MM.1S (cell line): ENCODE measurements at regions not wholly inside any gene's neighbourhood (a gene's known extent, or its start where the extent isn't known, plus 50 kb on each side); places are given as distances from the start of the nearest gene placed in this dataset.

ENCODE experiments used
- DNase-seq: peaks from one replicate; pipeline ENCODE4 v3.0.0-alpha.2; 2015
- H2AFZ ChIP-seq: fragments of 300-600 bp; sonication (generic); 2 replicates; pipeline ENCODE4 v1.6.0; 2016; ENCODE audit warnings: antibody characterized with exemption, low read length
- H3F3A ChIP-seq: fragments of 300-600 bp; sonication (generic); 2 replicates; pipeline ENCODE4 v1.6.1; 2016; ENCODE audit warnings: mild to moderate bottlenecking, antibody characterized with exemption, low read length, moderate library complexity, mixed read lengths; ENCODE audit not compliant: insufficient read depth
- H3K27ac ChIP-seq: fragments of 300-600 bp; sonication (generic); 2 replicates; pipeline ENCODE4 v1.5.1; 2016; ENCODE audit warnings: mild to moderate bottlenecking, low read length
- H3K27me3 ChIP-seq: fragments of 300-600 bp; sonication (generic); replicated peaks from 2 replicates; pipeline ENCODE4 v1.6.0; 2016; ENCODE audit warnings: low read length; ENCODE audit not compliant: insufficient read depth
- H3K36me3 ChIP-seq: fragments of 300-600 bp; sonication (generic); replicated peaks from 2 replicates; pipeline ENCODE4 v1.6.1; 2016; ENCODE audit warnings: mild to moderate bottlenecking, low read length, mixed read lengths; ENCODE audit not compliant: insufficient read depth
- H3K4me1 ChIP-seq: fragments of 300-600 bp; sonication (generic); 2 replicates; pipeline ENCODE4 v1.6.1; 2016; ENCODE audit warnings: low read length, mixed read lengths
- H3K4me2 ChIP-seq: fragments of 300-600 bp; sonication (generic); 2 replicates; pipeline ENCODE4 v1.6.0; 2016; ENCODE audit warnings: low read depth, low read length
- H3K4me3 ChIP-seq: fragments of 300-600 bp; sonication (generic); 2 replicates; pipeline ENCODE4 v1.5.1; 2016; ENCODE audit warnings: low read length, mixed read lengths
- H3K79me2 ChIP-seq: fragments of 300-600 bp; sonication (generic); 2 replicates; pipeline ENCODE4 v1.6.1; 2016; ENCODE audit warnings: mixed run types, low read length, mixed read lengths
- H3K9ac ChIP-seq: fragments of 300-600 bp; sonication (generic); 2 replicates; pipeline ENCODE4 v1.6.1; 2016; ENCODE audit warnings: low read length, mixed read lengths
- H3K9me2 ChIP-seq: fragments of 300-600 bp; sonication (generic); replicated peaks from 2 replicates; pipeline ENCODE4 v1.6.1; 2016; ENCODE audit warnings: mild to moderate bottlenecking, low read length, mixed read lengths; ENCODE audit not compliant: insufficient read depth
- H3K9me3 ChIP-seq: fragments of 300-600 bp; sonication (generic); replicated peaks from 2 replicates; pipeline ENCODE4 v1.6.1; 2016; ENCODE audit warnings: mild to moderate bottlenecking, low read length, mixed read lengths; ENCODE audit not compliant: insufficient read depth
- H4K20me1 ChIP-seq: fragments of 300-600 bp; sonication (generic); 2 replicates; pipeline ENCODE4 v1.6.1; 2016; ENCODE audit warnings: mild to moderate bottlenecking, low read length, moderate library complexity, mixed read lengths; ENCODE audit not compliant: insufficient read depth
- CTCF ChIP-seq: fragments of 300-600 bp; sonication (generic); IDR thresholded peaks from 2 replicates; pipeline ENCODE4 v1.5.1; 2016; ENCODE audit warnings: antibody characterized with exemption, low read length, mixed read lengths
- EZH2 ChIP-seq: fragments of 300-600 bp; sonication (generic); optimal IDR thresholded peaks from 2 replicates; pipeline ENCODE3; 2017; ENCODE audit warnings: low read depth, mild to moderate bottlenecking, antibody characterized with exemption, low read length, mixed read lengths
- EZH2phosphoT487 ChIP-seq: fragments of 300-600 bp; sonication (generic); IDR thresholded peaks from 2 replicates; pipeline ENCODE4 v1.6.1; 2018; ENCODE audit warnings: antibody characterized with exemption, low read length

GRCh38 chr2:16591370-16591933, 74.2 kb downstream of the CYRIA start:
- Histone ChIP-seq H4K20me1 (no peaks in the 10 kb centered on the region), H3K27ac (no peak overlapping the region), H3F3A (no peaks in the 10 kb centered on the region), H3K4me2 (no peak overlapping the region), H3K4me3 (no peak overlapping the region), H3K79me2 (no peaks in the 10 kb centered on the region), H3K9me2 (no peaks in the 10 kb centered on the region), H3K27me3 (no peaks in the 10 kb centered on the region), H2AFZ (no peak overlapping the region), H3K9me3 (no peaks in the 10 kb centered on the region), H3K36me3 (no peaks in the 10 kb centered on the region), H3K9ac (no peak overlapping the region), H3K4me1 (no peaks in the 10 kb centered on the region)
- no peak for TF ChIP-seq EZH2phosphoT487
- TF ChIP-seq CTCF: no peak
- no peak for DNase-seq

- H3K4me2 ChIP-seq: no peak overlapping the region
- H3K27me3 ChIP-seq: no peaks in the 10 kb centered on the region
- no peak overlapping the region for H3K9ac ChIP-seq
- no peaks in the 10 kb centered on the region for H3K79me2 ChIP-seq
- no peaks in the 10 kb centered on the region for H3F3A ChIP-seq
- no peak overlapping the region for H3K4me3 ChIP-seq
- H3K36me3 ChIP-seq: no peaks in the 10 kb centered on the region
- no peaks in the 10 kb centered on the region for H3K9me2 ChIP-seq
- H4K20me1 ChIP-seq: no peaks in the 10 kb centered on the region
- no peaks in the 10 kb centered on the region for H3K4me1 ChIP-seq
- no peaks in the 10 kb centered on the region for H3K9me3 ChIP-seq
- TF ChIP-seq EZH2: no peak
- no peak for TF ChIP-seq CTCF
- TF ChIP-seq EZH2phosphoT487: no peak
- no peak overlapping the region for H2AFZ ChIP-seq
- H3K27ac ChIP-seq: no peak overlapping the region
- DNase-seq: no peak
These were observed 76.2 kb downstream of the CYRIA start for GRCh38 chr2:16589465-16589864.

- DNase-seq: no peak
- Histone ChIP-seq H3K9ac (no peak overlapping the region), H4K20me1 (no peaks in the 10 kb centered on the region), H3K4me1 (no peaks in the 10 kb centered on the region), H3K4me2 (no peak overlapping the region), H3K9me2 (no peaks in the 10 kb centered on the region), H3K79me2 (no peaks in the 10 kb centered on the region), H3K27me3 (no peaks in the 10 kb centered on the region), H3K27ac (no peak overlapping the region), H3K4me3 (no peak overlapping the region), H3F3A (no peaks in the 10 kb centered on the region), H3K36me3 (no peaks in the 10 kb centered on the region), H2AFZ (no peak overlapping the region), H3K9me3 (no peaks in the 10 kb centered on the region)
- no peak for TF ChIP-seq EZH2phosphoT487
- TF ChIP-seq CTCF: no peak
- TF ChIP-seq EZH2: no peak
These were observed 77.1 kb downstream of the CYRIA start for GRCh38 chr2:16588565-16588964.
